NOMO-1 (cell line): ENCODE measurements at regions not wholly inside any gene's neighbourhood (a gene's known extent, or its start where the extent isn't known, plus 50 kb on each side); places are given as distances from the start of the nearest gene placed in this dataset.

Experiments
- DNase-seq, 2 experiments: peaks; one replicate each; lab custom pipeline; 2025; ENCODE audit not compliant: unreplicated experiment in 2 of 2; lab: John Stamatoyannopoulos, UW

DNA sequence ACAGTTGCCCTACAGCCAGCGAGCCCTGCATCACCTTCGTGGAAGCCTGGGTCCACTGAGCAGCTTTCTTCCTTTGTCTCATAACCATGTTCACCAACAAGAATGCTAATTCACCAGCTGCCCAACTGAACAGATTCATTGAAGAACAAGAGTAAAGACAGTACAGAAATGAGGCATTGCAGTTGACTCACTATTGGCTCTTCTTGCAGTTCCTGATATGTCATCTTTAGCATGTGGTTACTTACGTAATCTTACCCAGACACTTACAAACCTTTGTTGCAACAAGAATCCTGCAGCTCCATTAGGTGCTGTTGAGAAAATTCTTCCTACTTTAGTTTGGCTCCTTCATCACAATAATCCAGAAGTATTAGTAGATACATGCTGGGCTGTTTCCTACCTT, 174.0 kb upstream of the TPK1 start:
- peak in 1 of 2 experiments; percentile 50 for DNase-seq

GRCh38 chr7:145005601-145006000, 169.7 kb upstream of the TPK1 start:
- DNase-seq: no peak

GRCh38 chr7:144997512-144997911, 161.7 kb upstream of the TPK1 start:
- peak in 1 of 2 experiments; percentile 66 for DNase-seq

DNA sequence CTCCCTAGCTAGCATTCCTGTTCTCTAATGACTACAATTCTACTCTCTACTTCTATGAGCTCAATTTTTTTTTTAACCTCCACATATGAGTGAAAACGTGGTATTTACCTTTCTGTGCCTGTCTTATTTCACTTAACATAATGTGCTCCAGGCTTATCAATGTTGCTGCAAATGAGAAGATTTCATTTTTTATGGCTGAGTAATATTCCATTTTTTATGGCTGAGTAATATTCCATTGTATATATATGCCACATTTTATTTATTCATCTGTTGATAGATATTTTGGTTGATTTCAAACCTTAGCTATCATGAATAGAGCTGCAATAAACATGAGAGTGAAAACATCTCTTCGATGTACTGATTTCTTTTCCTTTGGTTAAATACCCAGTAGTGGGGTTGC, 159.6 kb upstream of the TPK1 start:
- no peak for DNase-seq

DNA sequence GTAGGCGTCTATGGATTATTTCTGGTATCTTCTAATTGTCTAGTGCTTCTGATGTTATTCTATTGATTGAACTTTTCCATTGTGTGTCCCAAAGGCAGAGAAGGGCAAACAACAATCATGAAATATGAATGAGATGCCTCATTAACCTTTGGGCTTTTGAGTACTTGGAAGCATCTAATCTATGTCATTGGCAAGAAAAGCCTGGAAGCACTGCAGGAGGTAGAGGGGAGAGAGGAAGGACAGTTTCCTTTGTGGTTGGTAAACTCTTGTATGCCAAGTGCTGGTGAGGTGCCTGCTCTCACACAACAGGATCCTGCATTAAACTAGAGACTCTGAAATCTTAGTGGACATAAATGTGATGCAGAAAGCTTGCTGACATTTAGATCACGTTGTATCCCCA, 155.2 kb upstream of the TPK1 start:
- no peak for DNase-seq

GRCh38 chr7:144987686-144988085, 151.8 kb upstream of the TPK1 start:
- no peak for DNase-seq

GRCh38 chr7:144982133-144982532, 146.3 kb upstream of the TPK1 start:
- no peak for DNase-seq

- DNase-seq: no peak
Observed at GRCh38 chr7:144975882-144976281, 140.0 kb upstream of the TPK1 start.

DNA sequence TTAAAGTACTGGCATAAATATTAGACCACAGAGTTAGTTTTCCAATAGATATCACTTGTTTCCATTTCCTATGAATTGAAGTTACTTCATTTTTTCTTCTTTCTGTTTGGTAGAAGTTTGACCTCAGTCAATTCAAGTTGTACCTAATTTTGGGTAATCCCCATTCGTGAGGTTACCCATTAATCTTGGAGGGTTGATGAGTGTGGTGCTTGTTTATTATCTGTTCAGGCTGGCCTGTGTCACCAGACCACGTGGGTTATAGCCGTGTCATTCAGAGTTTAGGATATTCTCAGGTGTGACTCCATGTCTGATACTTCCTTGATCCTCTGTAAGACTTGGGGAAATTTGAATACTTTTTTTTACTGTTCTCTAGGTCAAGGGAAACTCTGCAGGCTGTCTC, 133.9 kb upstream of the TPK1 start:
- no peak for DNase-seq

DNA sequence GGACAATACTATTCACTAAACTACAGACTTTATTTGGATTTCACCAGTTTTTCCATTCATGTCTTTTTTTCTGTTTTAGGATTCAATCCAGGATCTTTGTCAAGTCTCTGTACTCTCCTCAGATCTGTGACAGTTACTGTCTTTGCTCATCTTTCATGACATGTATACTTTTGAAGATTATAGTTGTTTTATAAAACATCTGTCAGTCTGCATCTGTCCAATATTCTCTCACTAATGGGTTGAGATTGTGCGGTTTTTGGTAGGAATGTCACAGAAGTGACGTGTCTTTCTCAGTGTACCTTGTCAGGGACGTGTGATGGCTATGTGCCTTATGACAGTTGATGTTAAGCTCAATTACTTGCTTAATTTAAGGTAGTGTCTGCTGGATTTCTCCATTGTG, 124.9 kb upstream of the TPK1 start:
- no peak for DNase-seq

DNA sequence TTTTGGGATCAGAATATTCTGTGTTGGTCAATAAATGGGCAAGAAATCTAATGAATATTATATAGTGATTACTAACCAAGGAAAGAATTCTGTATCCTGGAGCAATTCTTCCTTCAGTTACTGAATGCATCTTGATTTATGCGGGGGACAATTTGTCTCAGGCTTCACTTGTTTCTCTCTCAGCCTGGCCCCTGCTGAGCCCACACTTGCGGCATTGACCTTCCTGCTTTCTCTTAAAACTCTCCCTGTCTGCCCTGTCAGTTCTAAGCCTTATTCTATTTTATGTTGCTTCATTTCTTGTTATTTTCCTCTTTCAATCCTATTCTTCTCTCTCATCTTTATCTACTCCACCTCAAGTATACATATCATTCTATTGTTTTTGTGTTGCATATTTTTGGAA, 122.1 kb upstream of the TPK1 start:
- DNase-seq: no peak

- DNase-seq: no peak
Observed at GRCh38 chr7:144955422-144955821, 119.6 kb upstream of the TPK1 start.

DNA sequence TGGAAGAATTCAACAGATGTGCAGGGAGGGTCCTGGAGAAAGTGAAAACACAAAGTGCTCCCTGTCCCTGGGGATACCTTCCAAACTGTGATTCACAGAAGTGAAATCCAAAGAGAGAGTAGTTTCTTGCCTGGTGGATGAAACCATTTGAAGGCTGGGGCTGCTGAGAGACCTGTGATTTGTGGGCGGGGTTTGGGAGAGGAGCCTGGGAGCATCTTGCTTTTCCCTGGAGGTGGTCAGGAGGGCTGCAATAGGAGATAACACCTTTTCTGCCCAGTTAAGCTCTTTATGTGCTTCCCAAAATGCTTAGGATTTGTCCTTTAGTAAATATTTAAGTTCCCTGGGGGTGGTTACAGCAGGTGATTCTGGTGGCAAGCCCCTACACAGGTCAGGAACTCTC, 105.3 kb upstream of the TPK1 start:
- no peak for DNase-seq

DNA sequence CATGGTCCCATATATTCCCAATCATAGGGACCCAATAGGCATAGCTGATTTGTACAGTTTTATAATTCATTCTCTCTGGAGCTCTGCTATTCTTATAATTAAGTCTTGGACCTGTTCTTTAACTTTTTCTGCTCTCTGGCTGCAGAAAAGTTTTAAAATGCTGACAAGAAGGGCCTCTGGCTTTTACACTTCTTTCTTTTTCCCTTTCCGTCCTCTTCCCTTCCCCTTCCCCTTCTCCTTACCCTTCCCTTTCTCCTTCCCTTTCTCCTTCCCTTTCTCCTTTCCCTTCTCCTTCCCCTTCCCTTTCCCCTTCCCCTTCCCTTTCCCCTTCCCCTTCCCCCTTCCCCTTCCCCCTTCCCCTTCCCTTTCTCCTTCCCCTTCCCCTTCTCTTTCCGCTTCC, 101.3 kb upstream of the TPK1 start:
- no peak for DNase-seq

DNA sequence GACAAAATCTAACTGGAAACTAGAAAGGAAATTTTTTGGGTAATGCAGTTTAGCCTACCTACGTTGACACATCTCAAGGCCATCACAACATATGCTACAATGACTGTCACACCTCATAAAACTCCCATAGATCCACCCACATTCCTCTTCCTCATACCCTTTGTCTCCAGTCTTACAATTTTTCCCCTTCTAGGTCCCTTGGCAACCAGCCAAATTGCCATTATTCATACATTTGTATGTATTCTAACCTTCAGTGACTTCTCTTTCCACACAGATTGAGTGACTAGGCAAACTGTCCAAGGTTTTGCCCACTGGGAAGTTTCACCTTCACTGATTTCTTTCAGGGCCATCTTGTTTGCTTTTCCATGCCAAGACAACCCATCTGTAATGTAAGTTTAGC, 100.5 kb upstream of the TPK1 start:
- DNase-seq: no peak

GRCh38 chr7:144910411-144910810, 74.6 kb upstream of the TPK1 start:
- no peak for DNase-seq

DNA sequence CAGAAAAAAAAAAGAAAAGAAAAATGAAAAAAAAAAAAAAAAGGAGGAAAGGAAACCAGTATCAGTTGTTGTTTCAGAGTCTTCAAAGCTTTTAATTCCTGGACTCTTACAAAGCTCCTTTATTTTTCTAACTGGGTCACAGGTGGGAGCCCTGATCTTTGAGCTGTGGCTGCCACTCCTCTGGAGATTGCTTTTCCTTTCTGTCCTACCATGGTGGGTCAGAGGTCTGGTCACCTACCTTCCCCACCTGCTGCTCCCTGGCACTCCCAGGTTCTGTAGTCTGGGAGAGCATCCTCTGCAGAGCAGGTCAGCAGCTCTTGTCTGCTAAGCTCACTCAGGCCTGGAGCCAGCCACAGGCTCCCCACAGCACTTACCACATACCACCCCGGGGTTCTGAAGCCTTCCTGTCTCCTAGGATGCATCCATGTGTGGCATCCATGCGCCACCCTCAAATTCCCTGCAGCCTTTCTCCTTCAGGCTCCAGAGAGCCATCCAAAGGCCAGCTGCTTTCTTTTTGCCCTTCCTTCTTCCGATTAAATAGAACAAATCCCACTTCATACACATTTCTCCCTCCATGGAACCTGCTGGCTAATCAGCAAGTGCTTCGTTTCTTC, 73.2 kb upstream of the TPK1 start:
- DNase-seq: no peak

- DNase-seq: peak in 1 of 2 experiments; percentile 9
Observed at GRCh38 chr7:144908324-144908723, 72.5 kb upstream of the TPK1 start.

- no peak for DNase-seq
Observed at GRCh38 chr7:144907577-144907976, 71.7 kb upstream of the TPK1 start.

- DNase-seq: no peak
Observed at GRCh38 chr7:144903201-144903600, 67.3 kb upstream of the TPK1 start.

- DNase-seq: no peak
Observed at GRCh38 chr7:144892761-144893160, 56.9 kb upstream of the TPK1 start.
